Choroid plexus epithelial cell (primary cell): ENCODE measurements at regions not wholly inside any gene's neighbourhood (a gene's known extent, or its start where the extent isn't known, plus 50 kb on each side); places are given as distances from the start of the nearest gene placed in this dataset.

Experiments
- DNase-seq: peaks from one replicate; pipeline ENCODE4 v3.0.0-alpha.2; 2010; ENCODE audit warnings: low read depth
- H3K4me3 ChIP-seq: 2 replicates; pipeline ENCODE4 v1.5.1; 2011; ENCODE audit warnings: low read depth, mild to moderate bottlenecking, control low read depth, low read length, moderate library complexity
- TF ChIP-seq, protein P1 (sequence below): conservative IDR thresholded peaks from 2 replicates; pipeline ENCODE4 v1.5.1; 2011; ENCODE audit warnings: low read depth, mild to moderate bottlenecking, control low read depth, inconsistent platforms, low read length, moderate library complexity

DNA sequence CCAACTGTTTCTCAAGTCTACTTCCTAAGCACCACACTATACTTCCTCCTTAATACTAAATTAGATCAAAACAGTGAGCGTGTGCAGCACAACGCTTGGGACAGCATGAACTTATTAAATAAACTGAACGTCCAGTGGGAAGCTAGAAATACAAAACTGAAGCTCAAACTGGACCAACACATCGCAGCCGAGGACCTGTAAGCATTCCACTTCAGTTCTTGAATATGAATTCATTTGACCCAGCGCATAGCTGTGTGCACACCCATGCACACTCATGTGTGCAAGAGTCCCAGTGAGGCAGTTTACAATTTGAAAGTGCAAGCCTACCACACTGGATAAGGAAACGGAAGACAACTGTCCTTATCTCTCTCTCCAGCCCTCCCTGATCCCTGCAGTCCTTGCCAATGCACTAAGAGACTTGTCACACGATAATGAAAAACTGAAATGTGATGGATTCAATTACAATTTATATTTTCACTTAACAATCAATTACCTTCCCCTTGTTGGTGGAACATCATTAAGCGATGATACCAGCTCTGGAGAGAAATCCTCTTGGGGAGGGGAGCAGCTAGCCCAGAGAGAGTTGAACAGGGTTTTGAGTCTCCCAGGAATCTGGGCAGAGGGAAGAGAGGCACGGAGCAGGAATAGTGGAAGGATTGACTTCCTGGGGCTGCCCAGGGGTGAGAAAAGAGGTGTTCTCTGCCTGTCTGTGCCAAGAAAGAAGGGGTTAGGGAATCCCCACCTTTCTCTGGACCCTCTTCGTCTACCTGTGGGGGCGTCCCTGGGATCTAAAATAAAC is 186.5 kb upstream of the KLHL29 start:
- DNase-seq: no peak
- no peak overlapping the region for H3K4me3 ChIP-seq
- TF ChIP-seq, protein P1, sequence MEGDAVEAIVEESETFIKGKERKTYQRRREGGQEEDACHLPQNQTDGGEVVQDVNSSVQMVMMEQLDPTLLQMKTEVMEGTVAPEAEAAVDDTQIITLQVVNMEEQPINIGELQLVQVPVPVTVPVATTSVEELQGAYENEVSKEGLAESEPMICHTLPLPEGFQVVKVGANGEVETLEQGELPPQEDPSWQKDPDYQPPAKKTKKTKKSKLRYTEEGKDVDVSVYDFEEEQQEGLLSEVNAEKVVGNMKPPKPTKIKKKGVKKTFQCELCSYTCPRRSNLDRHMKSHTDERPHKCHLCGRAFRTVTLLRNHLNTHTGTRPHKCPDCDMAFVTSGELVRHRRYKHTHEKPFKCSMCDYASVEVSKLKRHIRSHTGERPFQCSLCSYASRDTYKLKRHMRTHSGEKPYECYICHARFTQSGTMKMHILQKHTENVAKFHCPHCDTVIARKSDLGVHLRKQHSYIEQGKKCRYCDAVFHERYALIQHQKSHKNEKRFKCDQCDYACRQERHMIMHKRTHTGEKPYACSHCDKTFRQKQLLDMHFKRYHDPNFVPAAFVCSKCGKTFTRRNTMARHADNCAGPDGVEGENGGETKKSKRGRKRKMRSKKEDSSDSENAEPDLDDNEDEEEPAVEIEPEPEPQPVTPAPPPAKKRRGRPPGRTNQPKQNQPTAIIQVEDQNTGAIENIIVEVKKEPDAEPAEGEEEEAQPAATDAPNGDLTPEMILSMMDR: no peak

DNA sequence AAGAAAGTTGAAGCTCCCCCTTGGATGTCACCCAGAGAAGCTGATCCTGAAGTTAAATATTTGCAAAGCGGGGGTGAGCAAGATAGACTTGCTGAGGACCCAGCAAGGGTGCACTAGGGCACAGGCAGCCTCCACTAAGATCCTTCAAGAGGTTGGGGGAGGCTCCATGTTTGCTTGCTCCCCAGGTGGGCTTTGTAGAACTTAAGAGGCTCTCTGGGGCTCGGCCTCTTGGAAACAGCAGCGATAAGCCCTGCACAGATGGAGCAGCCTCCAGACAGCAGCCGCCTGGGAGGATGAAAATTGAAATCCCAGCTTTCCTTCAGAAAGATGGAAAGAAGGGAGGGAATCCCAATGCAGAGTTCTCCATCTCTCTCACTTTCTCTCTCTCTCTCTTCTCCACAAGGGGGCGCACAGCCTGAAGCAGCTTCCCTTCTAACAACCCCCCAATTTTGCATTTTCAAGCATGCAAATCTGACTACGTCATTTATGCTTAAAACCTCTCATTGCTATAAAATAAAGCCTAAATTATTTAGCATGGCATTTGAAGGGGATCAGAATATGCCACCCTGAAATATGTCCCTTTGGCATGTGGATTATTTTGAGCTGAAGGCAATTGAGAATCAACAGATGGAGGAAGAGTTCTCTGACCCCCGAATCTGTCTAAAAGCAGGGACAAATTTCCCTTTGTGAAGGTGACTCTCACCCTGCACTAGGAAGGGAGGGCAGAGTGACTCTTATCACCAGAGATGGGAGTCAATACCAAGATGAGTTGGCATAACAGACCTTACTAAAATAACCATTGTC is 185.7 kb upstream of the KLHL29 start:
- TF ChIP-seq, protein P1: peak; percentile 63
- no peak overlapping the region for H3K4me3 ChIP-seq
- DNase-seq: peak; percentile 25

DNA sequence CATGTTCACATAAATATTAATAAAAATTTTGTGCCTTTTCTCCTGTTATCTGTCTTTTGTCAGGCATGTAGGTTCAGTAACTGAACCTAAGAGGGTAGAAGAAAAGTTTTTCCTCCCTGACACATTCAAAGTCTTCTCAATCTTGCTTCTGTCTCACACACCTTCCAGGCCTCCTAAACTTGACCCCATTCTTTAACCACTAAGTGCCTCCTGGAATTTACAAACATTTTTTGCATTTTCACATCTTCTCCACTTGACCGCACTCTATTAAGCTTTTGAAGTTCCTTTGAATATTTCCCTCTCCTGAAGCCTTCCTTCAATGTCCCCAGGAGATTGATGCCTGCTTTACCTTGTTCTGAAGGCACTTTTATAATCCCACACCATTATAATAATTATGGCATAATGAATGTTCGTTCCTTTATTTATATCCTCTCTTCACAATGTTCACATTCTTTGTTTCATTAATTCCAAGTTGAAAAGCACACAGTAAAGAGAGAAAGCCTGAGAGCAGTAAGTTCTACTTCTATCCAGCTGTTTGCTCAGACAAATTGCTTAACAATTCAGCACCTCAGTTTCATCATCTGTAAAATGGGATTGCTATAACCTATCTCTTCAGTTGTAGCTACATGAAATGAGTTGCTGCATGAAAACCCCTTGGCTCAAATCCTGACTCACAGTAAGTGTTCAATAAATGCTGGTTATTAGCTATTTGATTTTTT is 184.8 kb upstream of the KLHL29 start:
- no peak overlapping the region for H3K4me3 ChIP-seq
- TF ChIP-seq, protein P1: no peak
- DNase-seq: no peak

DNA sequence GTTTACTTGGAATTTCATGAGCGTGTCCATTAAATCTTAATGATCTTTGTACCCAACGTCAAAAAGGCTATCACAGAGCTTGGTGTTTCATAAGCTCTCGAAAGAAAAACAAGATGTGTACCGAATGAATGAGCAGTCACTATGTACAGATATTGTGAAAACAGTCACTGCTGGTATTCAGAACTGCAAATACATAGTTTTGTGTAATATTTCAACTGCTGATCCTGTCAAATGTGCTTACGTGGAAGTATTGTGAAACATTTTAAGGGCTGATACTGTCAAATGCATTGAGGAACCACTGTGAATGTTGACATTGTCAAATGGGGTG is 184.2 kb upstream of the KLHL29 start:
- H3K4me3 ChIP-seq: no peak overlapping the region
- no peak for DNase-seq
- TF ChIP-seq, protein P1: no peak

DNA sequence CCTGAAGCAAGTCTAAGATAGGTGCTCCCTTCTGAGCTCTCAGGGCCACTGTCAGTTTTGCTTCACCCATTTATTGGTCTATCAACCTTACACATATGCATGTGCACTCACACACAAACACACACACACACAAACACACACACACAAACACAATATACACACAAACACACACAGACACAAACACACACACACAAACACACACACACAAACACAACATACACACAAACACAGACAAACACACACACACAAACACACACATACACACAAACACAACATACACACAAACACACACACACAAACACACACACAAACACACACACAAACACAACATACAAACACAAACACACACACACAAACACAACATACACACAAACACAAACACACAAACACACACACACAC is 181.6 kb upstream of the KLHL29 start:
- DNase-seq: no peak
- no peak overlapping the region for H3K4me3 ChIP-seq
- TF ChIP-seq, protein P1: no peak

DNA sequence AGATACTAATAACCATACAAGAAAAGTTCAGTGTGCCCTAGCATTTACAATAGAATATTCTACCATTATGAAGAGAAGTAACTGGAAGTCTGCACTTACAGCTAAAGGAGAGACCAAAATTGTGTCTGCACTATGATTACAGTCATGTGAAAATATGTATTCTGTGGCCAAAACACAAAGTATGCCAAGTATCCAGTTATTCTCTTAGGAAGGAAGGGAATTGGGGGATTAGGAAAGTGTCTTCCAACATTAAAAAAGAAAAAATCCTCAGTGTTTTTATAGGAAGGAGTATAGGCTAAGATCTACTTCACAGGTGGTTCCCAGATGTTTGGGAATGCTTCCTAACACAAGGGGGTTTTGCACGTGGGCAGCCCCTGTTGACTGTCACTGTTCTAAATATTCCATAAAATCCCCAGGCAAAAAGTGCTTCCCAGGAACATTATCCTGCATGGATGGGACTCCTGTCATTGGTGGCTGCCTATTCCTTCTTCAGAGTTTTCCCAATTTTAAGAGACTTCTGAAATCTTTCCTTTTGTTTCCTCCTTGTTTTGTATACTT is 180.2 kb upstream of the KLHL29 start:
- H3K4me3 ChIP-seq: no peak overlapping the region
- TF ChIP-seq, protein P1: no peak

More for the DNA sequence above, 180.2 kb upstream of the KLHL29 start:
- DNase-seq: no peak
